KMS-11 (cell line): ENCODE measurements at regions not wholly inside any gene's neighbourhood (a gene's known extent, or its start where the extent isn't known, plus 50 kb on each side); places are given as distances from the start of the nearest gene placed in this dataset.

Source experiments
- H2AFZ ChIP-seq: fragments of 200-600 bp; sonication (generic); 2 replicates; pipeline ENCODE4 v1.6.1; 2016; ENCODE audit warnings: antibody characterized with exemption, mixed run types, low read depth
- H3K27ac ChIP-seq: fragments of 200-600 bp; sonication (generic); 2 replicates; pipeline ENCODE4 v1.6.1; 2016; ENCODE audit warnings: mild to moderate bottlenecking, mixed run types
- H3K27me3 ChIP-seq: fragments of 200-600 bp; sonication (generic); 2 replicates; pipeline ENCODE4 v1.6.1; 2017; ENCODE audit warnings: mild to moderate bottlenecking, low read depth, mixed run types, moderate library complexity; ENCODE audit not compliant: insufficient read depth
- H3K36me3 ChIP-seq: fragments of 200-600 bp; sonication (generic); 2 replicates; pipeline ENCODE4 v1.6.1; 2017; ENCODE audit warnings: mild to moderate bottlenecking, mixed run types; ENCODE audit not compliant: insufficient read depth
- H3K4me1 ChIP-seq: fragments of 200-600 bp; sonication (generic); 2 replicates; pipeline ENCODE4 v1.6.1; 2016; ENCODE audit warnings: mild to moderate bottlenecking, low read depth, mixed run types; ENCODE audit not compliant: poor library complexity, severe bottlenecking
- H3K4me2 ChIP-seq: fragments of 200-600 bp; sonication (generic); 2 replicates; pipeline ENCODE4 v1.7.0; 2016; ENCODE audit warnings: mild to moderate bottlenecking, mixed run types
- H3K4me3 ChIP-seq: fragments of 200-600 bp; sonication (generic); IDR thresholded peaks from 2 replicates; pipeline ENCODE4 v1.6.1; 2017; ENCODE audit warnings: low read depth, low read length, mixed read lengths; ENCODE audit not compliant: insufficient read depth
- H3K79me2 ChIP-seq: fragments of 200-600 bp; sonication (generic); 2 replicates; pipeline ENCODE4 v1.6.1; 2016; ENCODE audit warnings: low read depth, mixed run types; ENCODE audit not compliant: insufficient read depth
- H3K9ac ChIP-seq: fragments of 200-600 bp; sonication (generic); 2 replicates; pipeline ENCODE4 v1.6.1; 2016; ENCODE audit warnings: mild to moderate bottlenecking, mixed run types
- H4K20me1 ChIP-seq: fragments of 200-600 bp; sonication (generic); 2 replicates; pipeline ENCODE4 v1.6.1; 2016; ENCODE audit warnings: mild to moderate bottlenecking, mixed run types; ENCODE audit not compliant: insufficient read depth
- TF ChIP-seq, protein P1 (sequence below): fragments of 200-600 bp; sonication (generic); conservative IDR thresholded peaks from 2 replicates; pipeline ENCODE4 v1.6.1; 2017; ENCODE audit warnings: low read depth, mild to moderate bottlenecking, antibody characterized with exemption, low read length, moderate library complexity, mixed read lengths

DNA sequence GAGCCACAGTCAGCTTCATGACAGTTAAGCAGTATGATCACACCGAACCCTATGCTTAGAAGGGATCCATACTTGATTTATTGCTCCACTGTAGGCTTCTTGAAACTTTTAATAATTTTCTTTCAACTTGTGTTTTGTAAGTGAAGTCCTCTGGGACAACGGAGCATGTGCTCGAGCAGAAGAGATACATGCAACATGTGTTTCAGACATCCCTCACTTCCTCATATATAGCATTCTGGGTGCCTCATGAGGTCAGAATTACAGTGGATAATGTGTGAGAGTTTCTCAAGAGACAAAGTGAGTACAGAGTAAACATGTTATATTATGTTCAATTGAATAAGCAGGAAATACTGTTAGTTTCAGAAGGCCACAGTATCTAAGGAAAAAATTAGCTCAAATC lies 893.2 kb downstream of the FAT4 start:
- Histone ChIP-seq H2AFZ (no peak overlapping the region), H3K4me2 (no peak overlapping the region), H4K20me1 (no peaks in the 10 kb centered on the region), H3K79me2 (no peaks in the 10 kb centered on the region), H3K4me1 (no peaks in the 10 kb centered on the region), H3K27ac (no peak overlapping the region), H3K27me3 (no peaks in the 10 kb centered on the region), H3K9ac (no peak overlapping the region), H3K36me3 (no peaks in the 10 kb centered on the region), H3K4me3 (no peak overlapping the region)
- TF ChIP-seq, protein P1, sequence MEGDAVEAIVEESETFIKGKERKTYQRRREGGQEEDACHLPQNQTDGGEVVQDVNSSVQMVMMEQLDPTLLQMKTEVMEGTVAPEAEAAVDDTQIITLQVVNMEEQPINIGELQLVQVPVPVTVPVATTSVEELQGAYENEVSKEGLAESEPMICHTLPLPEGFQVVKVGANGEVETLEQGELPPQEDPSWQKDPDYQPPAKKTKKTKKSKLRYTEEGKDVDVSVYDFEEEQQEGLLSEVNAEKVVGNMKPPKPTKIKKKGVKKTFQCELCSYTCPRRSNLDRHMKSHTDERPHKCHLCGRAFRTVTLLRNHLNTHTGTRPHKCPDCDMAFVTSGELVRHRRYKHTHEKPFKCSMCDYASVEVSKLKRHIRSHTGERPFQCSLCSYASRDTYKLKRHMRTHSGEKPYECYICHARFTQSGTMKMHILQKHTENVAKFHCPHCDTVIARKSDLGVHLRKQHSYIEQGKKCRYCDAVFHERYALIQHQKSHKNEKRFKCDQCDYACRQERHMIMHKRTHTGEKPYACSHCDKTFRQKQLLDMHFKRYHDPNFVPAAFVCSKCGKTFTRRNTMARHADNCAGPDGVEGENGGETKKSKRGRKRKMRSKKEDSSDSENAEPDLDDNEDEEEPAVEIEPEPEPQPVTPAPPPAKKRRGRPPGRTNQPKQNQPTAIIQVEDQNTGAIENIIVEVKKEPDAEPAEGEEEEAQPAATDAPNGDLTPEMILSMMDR = no peak

DNA sequence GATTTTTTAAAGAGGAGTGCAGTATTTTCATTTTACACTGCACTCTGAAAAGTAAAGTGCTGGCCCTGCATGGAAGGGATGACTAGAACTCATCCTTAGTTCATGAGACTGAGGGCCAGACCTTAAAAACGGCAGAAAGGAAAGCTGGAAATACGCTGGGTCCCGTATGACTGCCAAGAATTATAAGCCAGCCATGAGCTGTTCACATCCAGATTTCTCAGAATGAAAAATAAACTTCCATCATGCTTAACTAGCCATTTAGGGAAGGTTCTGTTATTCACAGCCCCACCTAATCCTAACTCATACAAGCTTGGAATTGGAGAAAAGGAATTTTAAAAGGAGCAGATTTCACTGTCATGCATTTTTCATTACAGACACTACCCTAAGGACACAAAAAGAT lies 894.4 kb downstream of the FAT4 start:
- Histone ChIP-seq H3K27ac (no peak overlapping the region), H3K4me2 (no peak overlapping the region), H2AFZ (no peak overlapping the region), H3K4me1 (peaks cover 3% of the 10 kb centered on the region), H3K9ac (no peak overlapping the region), H3K4me3 (no peak overlapping the region), H3K27me3 (no peaks in the 10 kb centered on the region), H4K20me1 (no peaks in the 10 kb centered on the region), H3K79me2 (no peaks in the 10 kb centered on the region), H3K36me3 (no peaks in the 10 kb centered on the region)
- TF ChIP-seq, protein P1 = no peak

DNA sequence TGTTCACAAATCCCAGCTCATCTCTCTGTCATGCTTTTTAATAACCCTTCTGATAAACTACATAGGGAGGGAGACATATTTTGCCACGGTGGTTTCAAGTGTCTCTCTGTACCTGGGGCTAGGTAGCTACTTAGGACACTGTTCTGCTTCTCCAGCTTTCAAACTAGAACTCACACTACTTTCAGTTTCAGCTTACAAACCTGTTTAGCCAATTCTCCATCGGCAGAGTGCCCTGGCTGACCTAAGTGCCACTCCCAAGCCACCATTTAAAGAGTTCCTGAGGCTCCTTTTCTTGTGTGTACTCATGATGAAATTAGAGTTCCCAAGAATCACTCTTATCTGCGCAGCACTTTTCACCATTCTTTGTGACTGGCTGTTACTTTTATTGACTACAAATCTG lies 899.2 kb downstream of the FAT4 start:
- Histone ChIP-seq H3K79me2 (no peaks in the 10 kb centered on the region), H3K4me1 (peaks cover 7% of the 10 kb centered on the region), H3K27ac (no peak overlapping the region), H2AFZ (peak overlapping the region; percentile 33; the same call in 1 of the 2 replicates), H3K9ac (no peak overlapping the region), H4K20me1 (no peaks in the 10 kb centered on the region), H3K27me3 (no peaks in the 10 kb centered on the region), H3K4me2 (peak overlapping the region; percentile 16; the same call in 1 of the 2 replicates), H3K4me3 (no peak overlapping the region), H3K36me3 (no peaks in the 10 kb centered on the region)
- TF ChIP-seq, protein P1 = no peak

DNA sequence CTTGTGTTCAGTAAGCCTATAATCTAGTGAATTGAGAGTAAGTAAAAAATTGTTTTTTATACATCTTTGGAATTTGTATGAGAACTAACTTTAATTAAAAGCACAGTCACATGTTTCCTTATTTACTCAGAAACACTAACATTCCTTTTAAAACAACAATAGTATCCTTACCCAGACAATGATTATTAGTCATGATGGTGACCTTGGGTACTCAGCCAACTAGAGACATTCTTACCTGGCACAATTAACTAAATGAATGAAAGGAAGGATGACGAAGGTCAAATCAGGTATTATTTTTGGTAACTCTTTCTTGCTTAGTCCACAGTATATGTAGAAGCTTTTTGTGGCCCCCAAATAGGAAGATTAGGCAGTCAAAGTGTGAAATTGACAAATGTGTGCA lies 901.0 kb downstream of the FAT4 start:
- Histone ChIP-seq H3K4me2 (no peak overlapping the region), H3K4me1 (peaks cover 7% of the 10 kb centered on the region), H3K27ac (no peak overlapping the region), H3K36me3 (no peaks in the 10 kb centered on the region), H3K4me3 (no peak overlapping the region), H2AFZ (no peak overlapping the region), H3K9ac (no peak overlapping the region), H4K20me1 (no peaks in the 10 kb centered on the region), H3K27me3 (no peaks in the 10 kb centered on the region), H3K79me2 (no peaks in the 10 kb centered on the region)
- TF ChIP-seq, protein P1 = no peak
